Coronary artery (tissue), 2 donors: ENCODE measurements at regions not wholly inside any gene's neighbourhood (a gene's known extent, or its start where the extent isn't known, plus 50 kb on each side); places are given as distances from the start of the nearest gene placed in this dataset.

Source experiments
- DNase-seq: peaks from one replicate; pipeline ENCODE4 v3.0.0-alpha.2; 2017; ENCODE audit warnings: low spot score
- H3K27ac ChIP-seq, 2 donors: fragments of 200-600 bp; sonication (generic); one replicate each; pipeline ENCODE4 v1.5.1; 2016 to 2019
- H3K4me3 ChIP-seq: fragments of 200-600 bp; sonication (generic); 2 replicates; pipeline ENCODE4 v1.5.1; 2016; ENCODE audit warnings: mild to moderate bottlenecking, moderate library complexity
- TF ChIP-seq, protein P1 (sequence below): fragments of 200-600 bp; sonication (generic); IDR thresholded peaks from one replicate; pipeline ENCODE4 v1.5.1; 2019; ENCODE audit warnings: antibody characterized with exemption

DNA sequence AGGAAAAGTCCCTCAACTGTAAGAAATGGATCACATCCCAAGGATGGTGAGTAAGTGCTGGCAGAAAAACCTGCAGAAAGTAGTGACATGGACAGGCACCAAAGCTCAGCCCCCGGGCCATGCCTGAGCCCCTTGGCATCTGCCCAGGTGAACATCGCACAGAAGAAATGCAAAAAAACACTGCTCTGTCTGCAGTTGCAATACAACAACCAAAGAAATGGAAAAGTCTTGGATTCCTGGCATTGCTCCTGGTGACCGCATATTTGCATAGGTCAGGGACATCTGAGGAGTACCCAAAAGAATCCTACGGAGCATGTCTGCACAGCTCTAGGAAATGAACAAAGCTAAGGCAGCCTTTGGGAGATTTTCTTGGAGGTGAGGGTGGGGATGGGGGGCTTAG, 63.1 kb upstream of the PTPRT start:
- Histone ChIP-seq H3K4me3 (no peak overlapping the region), H3K27ac (no peak overlapping the region)
- no peak for DNase-seq
- TF ChIP-seq, protein P1, sequence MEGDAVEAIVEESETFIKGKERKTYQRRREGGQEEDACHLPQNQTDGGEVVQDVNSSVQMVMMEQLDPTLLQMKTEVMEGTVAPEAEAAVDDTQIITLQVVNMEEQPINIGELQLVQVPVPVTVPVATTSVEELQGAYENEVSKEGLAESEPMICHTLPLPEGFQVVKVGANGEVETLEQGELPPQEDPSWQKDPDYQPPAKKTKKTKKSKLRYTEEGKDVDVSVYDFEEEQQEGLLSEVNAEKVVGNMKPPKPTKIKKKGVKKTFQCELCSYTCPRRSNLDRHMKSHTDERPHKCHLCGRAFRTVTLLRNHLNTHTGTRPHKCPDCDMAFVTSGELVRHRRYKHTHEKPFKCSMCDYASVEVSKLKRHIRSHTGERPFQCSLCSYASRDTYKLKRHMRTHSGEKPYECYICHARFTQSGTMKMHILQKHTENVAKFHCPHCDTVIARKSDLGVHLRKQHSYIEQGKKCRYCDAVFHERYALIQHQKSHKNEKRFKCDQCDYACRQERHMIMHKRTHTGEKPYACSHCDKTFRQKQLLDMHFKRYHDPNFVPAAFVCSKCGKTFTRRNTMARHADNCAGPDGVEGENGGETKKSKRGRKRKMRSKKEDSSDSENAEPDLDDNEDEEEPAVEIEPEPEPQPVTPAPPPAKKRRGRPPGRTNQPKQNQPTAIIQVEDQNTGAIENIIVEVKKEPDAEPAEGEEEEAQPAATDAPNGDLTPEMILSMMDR: no peak

DNA sequence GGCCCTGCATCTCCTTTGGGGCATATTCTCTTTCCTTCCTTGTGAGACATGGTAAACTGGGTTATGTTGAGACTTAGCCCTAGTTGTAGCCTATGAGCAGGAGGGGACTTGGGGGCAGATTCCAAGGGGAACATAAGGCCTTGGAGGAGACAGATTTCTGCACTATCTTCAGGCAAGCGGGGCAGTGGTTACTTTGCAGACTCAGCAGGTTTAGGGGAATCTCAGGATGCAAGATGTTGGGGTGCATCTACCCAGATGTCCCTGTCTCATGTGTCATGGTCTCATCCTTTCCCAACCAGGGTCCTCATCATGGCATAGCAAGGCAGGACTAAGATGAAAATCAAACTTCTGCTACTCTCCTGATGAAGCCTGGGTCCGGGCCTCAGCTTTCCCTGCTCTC, 58.6 kb upstream of the PTPRT start:
- H3K4me3 ChIP-seq: no peak overlapping the region
- no peak for DNase-seq
- no peak overlapping the region for H3K27ac ChIP-seq
- TF ChIP-seq, protein P1: no peak

DNA sequence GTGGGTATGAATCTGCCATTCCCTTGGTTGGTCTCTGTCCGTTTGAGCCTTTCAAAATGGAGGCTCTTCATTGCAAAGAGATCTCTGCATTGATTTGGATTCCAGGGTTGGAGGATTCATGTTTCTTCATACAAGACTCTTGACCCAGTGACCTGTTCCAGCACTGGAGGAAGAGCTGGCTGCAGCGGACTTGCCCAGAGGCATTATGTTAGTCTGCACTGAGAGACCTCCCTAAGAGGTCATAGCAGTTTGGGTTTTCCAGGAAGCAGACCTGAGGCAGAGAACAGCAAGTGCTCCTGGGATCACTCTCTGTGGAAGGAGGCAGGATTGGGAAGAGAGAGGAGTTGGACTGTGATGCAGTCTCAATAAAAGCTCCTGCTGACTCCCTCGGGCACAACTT, 57.7 kb upstream of the PTPRT start:
- no peak overlapping the region for H3K27ac ChIP-seq
- TF ChIP-seq, protein P1: no peak
- H3K4me3 ChIP-seq: no peak overlapping the region
- DNase-seq: no peak

DNA sequence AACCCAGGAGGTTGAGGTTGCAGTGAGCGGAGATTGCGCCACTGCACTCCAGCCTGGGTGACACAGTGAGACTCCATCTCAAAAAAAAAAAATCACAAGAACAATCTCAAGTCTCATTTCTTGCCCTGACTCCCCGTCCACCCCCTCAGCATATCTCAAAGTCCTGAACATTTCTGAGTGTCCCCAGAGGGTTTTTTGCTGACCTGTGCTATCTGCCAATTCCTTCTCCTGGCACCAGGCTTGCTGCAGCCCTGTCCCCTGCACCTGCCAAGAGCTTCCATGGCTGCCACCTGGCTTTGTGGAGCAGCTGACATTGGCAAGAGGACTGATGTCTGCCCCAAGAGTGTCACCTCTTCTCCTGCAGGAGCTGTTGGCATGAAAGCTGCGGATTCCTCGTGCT, 54.9 kb upstream of the PTPRT start:
- DNase-seq: no peak
- H3K4me3 ChIP-seq: no peak overlapping the region
- no peak overlapping the region for H3K27ac ChIP-seq
- TF ChIP-seq, protein P1: no peak

DNA sequence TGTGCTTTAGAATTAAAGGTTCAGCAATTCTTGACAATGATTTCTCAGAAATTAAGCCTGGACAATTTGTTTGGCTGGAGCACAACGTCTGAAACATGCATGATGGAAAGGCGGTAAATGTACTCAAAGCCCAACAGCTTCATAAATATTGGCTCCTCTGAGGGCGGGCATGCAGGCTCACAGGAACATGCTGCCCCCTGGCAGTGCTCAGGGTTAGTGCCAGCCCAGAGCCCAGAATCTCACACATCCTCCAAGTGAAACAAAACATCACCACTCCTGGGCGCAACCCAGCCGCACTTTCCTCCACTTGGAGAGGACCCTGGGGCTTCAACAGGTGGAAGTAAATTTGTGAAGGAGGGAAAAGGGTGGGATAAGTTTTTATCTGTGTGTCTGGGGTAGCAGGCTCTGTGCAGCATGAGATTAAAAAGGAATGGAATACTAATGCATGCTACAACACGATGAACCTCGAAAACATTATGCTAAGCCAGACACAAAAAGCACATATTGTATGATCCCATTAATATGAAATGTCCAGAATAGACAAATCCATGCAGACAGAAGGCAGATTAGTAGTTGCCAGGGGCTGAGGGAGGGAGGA, 54.1 kb upstream of the PTPRT start:
- TF ChIP-seq, protein P1: no peak
- H3K27ac ChIP-seq: no peak overlapping the region
- no peak for DNase-seq
- H3K4me3 ChIP-seq: no peak overlapping the region

DNA sequence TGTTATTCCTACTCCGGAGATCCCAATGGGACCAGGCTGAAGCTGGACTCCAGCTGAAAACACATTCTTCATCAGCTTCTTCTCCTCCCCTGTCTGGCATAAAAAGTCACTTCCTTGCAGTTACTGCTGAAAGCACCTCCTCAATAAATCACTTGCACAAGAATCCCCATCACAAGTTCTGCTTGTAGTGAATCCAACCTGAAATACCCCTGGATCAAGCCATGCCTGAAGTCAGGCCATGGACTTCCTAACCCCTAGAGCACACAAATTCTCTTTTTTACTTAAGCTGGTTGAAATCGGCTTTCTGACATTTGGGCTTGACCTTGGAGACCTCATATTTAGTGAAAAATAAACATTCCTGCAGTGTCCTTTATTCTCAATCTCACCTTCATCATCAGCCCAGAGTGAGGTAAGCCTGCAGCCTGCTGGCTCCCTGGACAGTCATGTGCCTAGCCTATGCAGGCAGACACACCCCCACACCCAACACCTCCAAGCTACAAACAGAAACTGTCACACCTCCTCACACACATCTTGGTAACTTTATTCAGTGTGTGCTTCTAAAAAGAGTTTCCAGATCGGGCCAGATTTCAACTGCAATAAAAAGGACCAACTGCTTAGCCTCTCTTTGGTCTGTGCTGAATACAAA, 51.5 kb upstream of the PTPRT start:
- DNase-seq: no peak
- no peak overlapping the region for H3K27ac ChIP-seq
- TF ChIP-seq, protein P1: no peak
- H3K4me3 ChIP-seq: no peak overlapping the region
